ENCODE measurements at regions not wholly inside any gene's neighbourhood (a gene's known extent, or its start where the extent isn't known, plus 50 kb on each side); places are given as distances from the start of the nearest gene placed in this dataset.

- H3K27ac Mint-ChIP-seq, result no peak overlapping the region
- no peaks in the 10 kb centered on the region for H3K27me3 Mint-ChIP-seq (ENCODE audit: low read depth)
- no peak overlapping the region for H3K4me3 Mint-ChIP-seq
- no peaks in the 10 kb centered on the region for H3K4me1 Mint-ChIP-seq
- H3K36me3 Mint-ChIP-seq (ENCODE audit: low read depth), result no peaks in the 10 kb centered on the region
- no peak for TF ChIP-seq CTCF (IDR thresholded peaks at IDR 0.05; ENCODE audit: unreplicated experiment in 3 of 3)
- no peaks in the 10 kb centered on the region for H3K9me3 Mint-ChIP-seq
Observed at GRCh38 chr3:21237638-21238037, 513.4 kb downstream of the ZNF385D start.

- no peaks in the 10 kb centered on the region for H3K27me3 Mint-ChIP-seq (ENCODE audit: low read depth)
- H3K4me3 Mint-ChIP-seq, result no peak overlapping the region
- no peak for TF ChIP-seq CTCF (IDR thresholded peaks at IDR 0.05; ENCODE audit: unreplicated experiment in 3 of 3)
- no peaks in the 10 kb centered on the region for H3K36me3 Mint-ChIP-seq (ENCODE audit: low read depth)
- H3K9me3 Mint-ChIP-seq, result no peaks in the 10 kb centered on the region
- H3K27ac Mint-ChIP-seq, result no peak overlapping the region
- no peaks in the 10 kb centered on the region for H3K4me1 Mint-ChIP-seq
Observed at GRCh38 chr3:21235491-21235890, 515.5 kb downstream of the ZNF385D start.

GRCh38 chr3:21234933-21235332 lies 516.1 kb downstream of the ZNF385D start:
- H3K36me3 Mint-ChIP-seq (ENCODE audit: low read depth), result no peaks in the 10 kb centered on the region
- H3K4me3 Mint-ChIP-seq, result no peak overlapping the region
- H3K4me1 Mint-ChIP-seq, result peaks cover 2% of the 10 kb centered on the region
- no peaks in the 10 kb centered on the region for H3K27me3 Mint-ChIP-seq (ENCODE audit: low read depth)
- no peak overlapping the region for H3K27ac Mint-ChIP-seq
- no peak for TF ChIP-seq CTCF (IDR thresholded peaks at IDR 0.05; ENCODE audit: unreplicated experiment in 3 of 3)
- H3K9me3 Mint-ChIP-seq, result no peaks in the 10 kb centered on the region

- no peaks in the 10 kb centered on the region for H3K27me3 Mint-ChIP-seq (ENCODE audit: low read depth)
- H3K36me3 Mint-ChIP-seq (ENCODE audit: low read depth), result no peaks in the 10 kb centered on the region
- TF ChIP-seq CTCF (IDR thresholded peaks at IDR 0.05; ENCODE audit: unreplicated experiment in 3 of 3), result no peak
- H3K9me3 Mint-ChIP-seq, result no peaks in the 10 kb centered on the region
- H3K4me3 Mint-ChIP-seq, result no peak overlapping the region
- H3K27ac Mint-ChIP-seq, result peak overlapping the region in 1 of 3 experiments; percentile 19
- peaks cover 12% of the 10 kb centered on the region for H3K4me1 Mint-ChIP-seq
Observed at GRCh38 chr3:21229426-21230135, 521.4 kb downstream of the ZNF385D start.

GRCh38 chr3:21226086-21226485 lies 524.9 kb downstream of the ZNF385D start:
- Mint-ChIP-seq H3K4me1 (peaks cover 25% of the 10 kb centered on the region), H3K4me3 (no peak overlapping the region), H3K9me3 (no peaks in the 10 kb centered on the region), H3K27ac (peak overlapping the region in 1 of 3 experiments; percentile 53), H3K36me3 (ENCODE audit: low read depth) (no peaks in the 10 kb centered on the region), H3K27me3 (ENCODE audit: low read depth) (no peaks in the 10 kb centered on the region)
- no peak for TF ChIP-seq CTCF (IDR thresholded peaks at IDR 0.05; ENCODE audit: unreplicated experiment in 3 of 3)

- Mint-ChIP-seq H3K4me1 (peaks cover 19% of the 10 kb centered on the region), H3K36me3 (ENCODE audit: low read depth) (no peaks in the 10 kb centered on the region), H3K9me3 (peaks cover 11% of the 10 kb centered on the region), H3K4me3 (no peak overlapping the region), H3K27me3 (ENCODE audit: low read depth) (no peaks in the 10 kb centered on the region), H3K27ac (peak overlapping the region in 1 of 3 experiments; percentile 64)
- TF ChIP-seq CTCF (IDR thresholded peaks at IDR 0.05; ENCODE audit: unreplicated experiment in 3 of 3), result no peak
Observed at GRCh38 chr3:21220944-21221343, 530.1 kb downstream of the ZNF385D start.

Measured in nephron (organoid).